ENCODE measurements at regions not wholly inside any gene's neighbourhood (a gene's known extent, or its start where the extent isn't known, plus 50 kb on each side); places are given as distances from the start of the nearest gene placed in this dataset.

GRCh38 chr20:10724449-10725173, 50.8 kb upstream of the JAG1 start:
- Histone ChIP-seq H3K27ac (ENCODE audit: extremely low read length, insufficient read depth, low read length) (no peak overlapping the region), H3K4me3 (replicated peaks in 1 of 3; ENCODE audit: insufficient read depth in 1 of 3, low read depth in 2 of 3, low read length in 3 of 3) (no peak overlapping the region), H3K36me3 (replicated peaks in 1 of 2; ENCODE audit: control insufficient read depth in 1 of 2, insufficient read depth in 2 of 2, low read length in 2 of 2) (no peaks in the 10 kb centered on the region), H3K79me2 (ENCODE audit: insufficient read depth, low read length) (no peaks in the 10 kb centered on the region), H3K4me1 (ENCODE audit: insufficient read depth, low read length) (peaks cover 27% of the 10 kb centered on the region), H3K4me2 (ENCODE audit: low read depth, low read length) (no peak overlapping the region), H3K9me3 (ENCODE audit: low read length) (no peaks in the 10 kb centered on the region), H2AFZ (ENCODE audit: low read length) (no peak overlapping the region), H4K20me1 (ENCODE audit: insufficient read depth, low read length) (no peaks in the 10 kb centered on the region), H3K27me3 (ENCODE audit: control insufficient read depth in 1 of 2, insufficient read depth in 2 of 2, low read length in 2 of 2) (no peaks in the 10 kb centered on the region), H3K9ac (ENCODE audit: insufficient read depth, low read depth, low read length) (no peak overlapping the region)
- FAIRE-seq: no peak
- no TSS peak for BruUV-seq (replicated peaks)
- TF ChIP-seq ZNF691 (CRISPR knock-in tag; IDR thresholded peaks at IDR 0.05; ENCODE audit: borderline replicate concordance, low read depth): no peak
- TF ChIP-seq, protein P1, sequence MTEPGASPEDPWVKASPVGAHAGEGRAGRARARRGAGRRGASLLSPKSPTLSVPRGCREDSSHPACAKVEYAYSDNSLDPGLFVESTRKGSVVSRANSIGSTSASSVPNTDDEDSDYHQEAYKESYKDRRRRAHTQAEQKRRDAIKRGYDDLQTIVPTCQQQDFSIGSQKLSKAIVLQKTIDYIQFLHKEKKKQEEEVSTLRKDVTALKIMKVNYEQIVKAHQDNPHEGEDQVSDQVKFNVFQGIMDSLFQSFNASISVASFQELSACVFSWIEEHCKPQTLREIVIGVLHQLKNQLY (CRISPR knock-in tag; IDR thresholded peaks at IDR 0.05): no peak
- TF ChIP-seq ZNF629 (CRISPR knock-in tag; conservative IDR thresholded peaks at IDR 0.05): peak; percentile 93
- TF ChIP-seq HES4 (CRISPR knock-in tag; IDR thresholded peaks at IDR 0.05; ENCODE audit: borderline replicate concordance): no peak
- no peak for TF ChIP-seq MAFF (IDR thresholded peaks at IDR 0.05; ENCODE audit: low read depth, low read length)
- TF ChIP-seq CHD4 (IDR thresholded peaks at IDR 0.05; ENCODE audit: borderline replicate concordance, low read length): peak; percentile 89; the same call in 1 of the 2 replicates
- no peak for ATAC-seq
- no peak for DNase-seq (ENCODE audit: low spot score)
- in situ Hi-C loops (cut with HindIII; ENCODE audit: extremely low pct_ligation_motif_present, low pct_unique_long_range_greater_than_20kb) (no loop called here), intact Hi-C loops (cut with micrococcal nuclease; ENCODE audit: unreplicated experiment) (no loop called here)
- CTCF ChIA-PET (ENCODE audit: low intra/inter-chr PET ratio, low total read pairs): no interaction called here
- POLR2A ChIA-PET: no interaction called here
- WGBS (ENCODE audit: low lambda C conversion rate): 78% methylated on average over 6 of the region's 6 CpGs
